ENCODE measurements at regions not wholly inside any gene's neighbourhood (a gene's known extent, or its start where the extent isn't known, plus 50 kb on each side); places are given as distances from the start of the nearest gene placed in this dataset.

- no peak overlapping the region for H3K27ac ChIP-seq
- TF ChIP-seq POLR2AphosphoS5 (IDR thresholded peaks at IDR 0.05): no peak
- TF ChIP-seq, protein P1, sequence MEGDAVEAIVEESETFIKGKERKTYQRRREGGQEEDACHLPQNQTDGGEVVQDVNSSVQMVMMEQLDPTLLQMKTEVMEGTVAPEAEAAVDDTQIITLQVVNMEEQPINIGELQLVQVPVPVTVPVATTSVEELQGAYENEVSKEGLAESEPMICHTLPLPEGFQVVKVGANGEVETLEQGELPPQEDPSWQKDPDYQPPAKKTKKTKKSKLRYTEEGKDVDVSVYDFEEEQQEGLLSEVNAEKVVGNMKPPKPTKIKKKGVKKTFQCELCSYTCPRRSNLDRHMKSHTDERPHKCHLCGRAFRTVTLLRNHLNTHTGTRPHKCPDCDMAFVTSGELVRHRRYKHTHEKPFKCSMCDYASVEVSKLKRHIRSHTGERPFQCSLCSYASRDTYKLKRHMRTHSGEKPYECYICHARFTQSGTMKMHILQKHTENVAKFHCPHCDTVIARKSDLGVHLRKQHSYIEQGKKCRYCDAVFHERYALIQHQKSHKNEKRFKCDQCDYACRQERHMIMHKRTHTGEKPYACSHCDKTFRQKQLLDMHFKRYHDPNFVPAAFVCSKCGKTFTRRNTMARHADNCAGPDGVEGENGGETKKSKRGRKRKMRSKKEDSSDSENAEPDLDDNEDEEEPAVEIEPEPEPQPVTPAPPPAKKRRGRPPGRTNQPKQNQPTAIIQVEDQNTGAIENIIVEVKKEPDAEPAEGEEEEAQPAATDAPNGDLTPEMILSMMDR (IDR thresholded peaks at IDR 0.05): no peak
- no peak for TF ChIP-seq POLR2A (IDR thresholded peaks at IDR 0.05)
- no peak for TF ChIP-seq EP300 (IDR thresholded peaks at IDR 0.05)
- intact Hi-C loops (cut with DNase I): loop anchor here (1.0 to 2.0 kb wide), 2 partner anchors 175 to 433 kb away; no protein-coding TSS in a partner anchor
These were observed 60.5 kb upstream of the TRIM2 start for GRCh38 chr4:153143527-153144348.

DNA sequence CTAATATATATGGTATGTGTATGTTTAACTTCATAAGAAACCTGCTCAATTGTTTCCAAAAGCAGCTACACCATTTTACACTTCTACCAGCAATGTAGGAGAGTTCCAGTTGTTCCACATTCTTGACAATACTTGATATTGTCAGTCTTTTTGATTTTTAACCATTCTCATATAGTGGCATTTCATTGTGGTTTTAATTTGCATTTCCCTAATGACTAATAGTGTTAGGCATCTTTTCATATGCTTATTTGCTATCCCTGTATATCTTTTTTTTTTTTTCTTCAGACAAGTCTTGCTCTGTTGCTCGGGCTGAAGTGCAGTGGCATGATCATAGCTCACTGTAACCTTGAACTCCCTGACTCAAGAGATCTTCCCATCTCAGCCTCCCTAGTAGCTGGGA is 58.2 kb upstream of the TRIM2 start:
- Histone ChIP-seq H3K4me1 (peaks cover 0 to 14% (median 4%) of the 10 kb centered on the region in 4 donors), H3K36me3 (no peaks in the 10 kb centered on the region), H3K27ac (no peak overlapping the region), H3K4me3 (no peak overlapping the region), H3K27me3 (no peaks in the 10 kb centered on the region), H3K9me3 (no peaks in the 10 kb centered on the region)
- TF ChIP-seq, protein P1 (IDR thresholded peaks at IDR 0.05): no peak
- no peak for TF ChIP-seq EP300 (IDR thresholded peaks at IDR 0.05)
- TF ChIP-seq POLR2A (IDR thresholded peaks at IDR 0.05): no peak
- TF ChIP-seq POLR2AphosphoS5 (IDR thresholded peaks at IDR 0.05): no peak
- 92 to 94% methylated on average over 1 of the region's 1 CpG for WGBS, 2 donors
- DNase-seq: no peak
- intact Hi-C loops (cut with DNase I): no loop called here

More at GRCh38 chr4:153143527-153144348, 60.5 kb upstream of the TRIM2 start:
- no peaks in the 10 kb centered on the region for H3K27me3 ChIP-seq
- no peak overlapping the region for H3K4me3 ChIP-seq
- H3K36me3 ChIP-seq: no peaks in the 10 kb centered on the region
- H3K4me1 ChIP-seq: peaks cover 0 to 14% (median 4%) of the 10 kb centered on the region in 4 donors
- DNase-seq: no peak
- WGBS, 2 donors: 8 to 40% methylated on average over 7 of the region's 7 CpGs
- H3K9me3 ChIP-seq: no peaks in the 10 kb centered on the region

DNA sequence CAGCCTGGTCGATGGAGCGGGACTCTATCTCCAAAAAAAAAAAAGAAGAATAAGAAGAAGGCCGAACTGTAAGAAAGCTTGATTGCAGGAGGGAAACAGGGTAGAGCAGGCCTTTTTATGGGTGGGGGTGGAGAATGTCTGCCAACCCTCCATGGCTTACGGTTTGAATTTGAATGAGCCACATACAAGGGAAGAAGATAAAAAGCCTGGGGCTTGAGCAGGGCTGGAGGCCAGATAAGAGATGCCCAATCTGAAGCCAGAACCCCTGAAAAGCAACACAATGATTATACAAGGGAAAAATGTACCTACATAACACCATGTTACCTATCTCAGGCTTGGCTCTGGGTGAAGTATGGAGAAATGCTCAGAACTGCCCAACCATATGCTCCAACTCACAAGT is 57.3 kb upstream of the TRIM2 start:
- 93 to 94% methylated on average over 4 of the region's 4 CpGs for WGBS, 2 donors
- intact Hi-C loops (cut with DNase I): no loop called here
- Histone ChIP-seq H3K36me3 (no peaks in the 10 kb centered on the region), H3K4me1 (peaks cover 0 to 18% (median 4%) of the 10 kb centered on the region in 4 donors), H3K9me3 (no peaks in the 10 kb centered on the region), H3K27me3 (no peaks in the 10 kb centered on the region), H3K4me3 (no peak overlapping the region), H3K27ac (no peak overlapping the region)
- TF ChIP-seq POLR2A (IDR thresholded peaks at IDR 0.05) (no peak), POLR2AphosphoS5 (IDR thresholded peaks at IDR 0.05) (no peak), EP300 (IDR thresholded peaks at IDR 0.05) (no peak)
- TF ChIP-seq, protein P1 (IDR thresholded peaks at IDR 0.05): no peak
- DNase-seq: no peak

DNA sequence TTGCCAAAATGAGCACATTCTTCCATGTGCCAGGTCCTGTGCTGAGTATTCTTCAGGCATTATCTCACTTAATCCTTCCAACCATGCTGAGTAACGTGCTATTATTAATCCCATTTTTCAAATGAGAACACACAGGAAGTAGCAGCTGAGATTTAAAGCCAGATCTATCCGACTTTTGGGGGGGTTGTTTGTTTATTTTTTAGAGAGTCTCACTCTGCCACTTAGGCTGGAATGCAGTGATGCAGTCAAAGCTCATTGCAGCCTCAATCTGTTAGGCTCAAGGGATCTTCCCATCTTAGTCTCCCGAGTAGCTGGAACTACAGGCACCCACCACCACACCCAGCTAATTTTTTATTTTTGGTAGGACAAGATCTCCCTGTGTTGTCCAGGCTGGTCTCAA is 55.5 kb upstream of the TRIM2 start:
- 59 to 60% methylated on average over 3 of the region's 3 CpGs for WGBS, 2 donors
- intact Hi-C loops (cut with DNase I): no loop called here
- H3K4me3 ChIP-seq: no peak overlapping the region
- no peaks in the 10 kb centered on the region for H3K36me3 ChIP-seq
- H3K27me3 ChIP-seq: no peaks in the 10 kb centered on the region
- DNase-seq: no peak
- H3K27ac ChIP-seq: no peak overlapping the region
- H3K4me1 ChIP-seq: peaks cover 0 to 25% (median 12%) of the 10 kb centered on the region in 4 donors
- no peaks in the 10 kb centered on the region for H3K9me3 ChIP-seq
- TF ChIP-seq EP300 (IDR thresholded peaks at IDR 0.05) (no peak), POLR2A (IDR thresholded peaks at IDR 0.05) (no peak), POLR2AphosphoS5 (IDR thresholded peaks at IDR 0.05) (no peak)
- TF ChIP-seq, protein P1 (IDR thresholded peaks at IDR 0.05): no peak
